IMR-90 (cell line): ENCODE measurements at regions not wholly inside any gene's neighbourhood (a gene's known extent, or its start where the extent isn't known, plus 50 kb on each side); places are given as distances from the start of the nearest gene placed in this dataset.

ENCODE experiments used
- ATAC-seq: fragments of 200-7000 bp; cut with Tn5 transposase; 2 replicates; pipeline ENCODE4 v1.9.1; 2020; ENCODE audit warnings: low read depth, mild to moderate bottlenecking, moderate library complexity
- BruUV-seq: library from RNA; stranded (reverse); fragments of 400-500 nt; replicated peaks from 2 replicates; lab custom pipeline; 2021; lab: Mats Ljungman, UMichigan
- CTCF ChIA-PET: fragments of 300-600 bp; formaldehyde crosslinking; extraction: SDS; loops from one replicate; lab custom pipeline; 2021; ENCODE audit warnings: antibody characterized with exemption; lab: Yijun Ruan, JAX
- POLR2A ChIA-PET: fragments of 300-600 bp; sonication (Branson Sonifier 250); formaldehyde crosslinking; loops from one replicate; lab custom pipeline; 2022; ENCODE audit warnings: antibody characterized with exemption; ENCODE audit not compliant: unreplicated experiment; lab: Charles Lee
- DNase-seq: peaks from one replicate; pipeline ENCODE4 v3.0.0; 2013
- H2AFZ ChIP-seq: replicated peaks from 2 replicates; pipeline ENCODE3; 2013; ENCODE audit warnings: low read length, mild to moderate bottlenecking; ENCODE audit not compliant: poor library complexity
- H2AK5ac ChIP-seq: 2 replicates; pipeline ENCODE4 v1.6.1; 2013; ENCODE audit warnings: low read depth, low read length, inconsistent platforms
- H2AK9ac ChIP-seq: replicated peaks from 2 replicates; pipeline ENCODE3; 2013; ENCODE audit warnings: mild to moderate bottlenecking, low read depth, low read length, moderate library complexity; ENCODE audit not compliant: poor library complexity
- H2BK120ac ChIP-seq: 2 replicates; pipeline ENCODE4 v1.6.1; 2013; ENCODE audit warnings: low read depth, low read length, inconsistent platforms
- H2BK15ac ChIP-seq: 3 replicates; pipeline ENCODE4 v1.6.1; 2013; ENCODE audit warnings: low read depth, low read length, inconsistent platforms
- H2BK20ac ChIP-seq: 2 replicates; pipeline ENCODE4 v1.6.1; 2013; ENCODE audit warnings: low read depth, mild to moderate bottlenecking, inconsistent platforms, low read length, moderate library complexity
- H2BK5ac ChIP-seq: 2 replicates; pipeline ENCODE4 v1.6.1; 2013; ENCODE audit warnings: mild to moderate bottlenecking, low read depth, low read length, inconsistent platforms; ENCODE audit not compliant: poor library complexity, severe bottlenecking
- H3K14ac ChIP-seq: replicated peaks from 2 replicates; pipeline ENCODE4 v1.6.1; 2013; ENCODE audit warnings: low read depth, low read length, inconsistent platforms
- H3K18ac ChIP-seq: 2 replicates; pipeline ENCODE4 v1.6.1; 2013; ENCODE audit warnings: low read depth, low read length, control low read depth
- H3K23ac ChIP-seq: 2 replicates; pipeline ENCODE4 v1.6.1; 2013; ENCODE audit warnings: low read depth, low read length, inconsistent platforms
- H3K27ac ChIP-seq: 2 replicates; pipeline ENCODE4 v1.5.1; 2013; ENCODE audit warnings: mild to moderate bottlenecking, control low read depth, low read length; ENCODE audit not compliant: insufficient read depth
- H3K27me3 ChIP-seq: 2 replicates; pipeline ENCODE4 v1.6.1; 2013; ENCODE audit warnings: low read length; ENCODE audit not compliant: control insufficient read depth, insufficient read depth
- H3K36me3 ChIP-seq: 2 replicates; pipeline ENCODE4 v1.6.1; 2013; ENCODE audit warnings: low read length, mixed read lengths; ENCODE audit not compliant: control insufficient read depth, insufficient read depth
- H3K4ac ChIP-seq: 2 replicates; pipeline ENCODE4 v1.6.1; 2013; ENCODE audit warnings: low read depth, low read length, inconsistent platforms
- H3K4me1 ChIP-seq: 2 replicates; pipeline ENCODE4 v1.6.1; 2013; ENCODE audit warnings: low read length, mixed read lengths; ENCODE audit not compliant: control insufficient read depth, insufficient read depth
- H3K4me2 ChIP-seq: 2 replicates; pipeline ENCODE4 v1.6.1; 2013; ENCODE audit warnings: low read depth, mild to moderate bottlenecking, control low read depth, low read length, moderate library complexity
- H3K4me3 ChIP-seq: 2 replicates; pipeline ENCODE4 v1.5.1; 2013; ENCODE audit warnings: low read depth, mild to moderate bottlenecking, control low read depth, low read length, moderate library complexity; ENCODE audit not compliant: insufficient read depth
- H3K56ac ChIP-seq: 2 replicates; pipeline ENCODE4 v1.6.1; 2013; ENCODE audit warnings: low read length, inconsistent platforms; ENCODE audit not compliant: insufficient read depth; ENCODE audit errors: extremely low read depth
- H3K79me1 ChIP-seq, 2 experiments: 2 replicates each; pipeline ENCODE4 v1.6.1; 2013; ENCODE audit warnings: low read length in 2 of 2, inconsistent platforms in 1 of 2, low read depth in 1 of 2
- H3K9ac ChIP-seq: 2 replicates; pipeline ENCODE4 v1.6.1; 2013; ENCODE audit warnings: low read depth, low read length, control low read depth
- H3K9me1 ChIP-seq: 2 replicates; pipeline ENCODE4 v1.6.1; 2013; ENCODE audit warnings: low read length, inconsistent platforms; ENCODE audit not compliant: insufficient read depth
- H3K9me3 ChIP-seq: 2 replicates; pipeline ENCODE4 v1.6.1; 2013; ENCODE audit warnings: low read length; ENCODE audit not compliant: control insufficient read depth, insufficient read depth
- H4K20me1 ChIP-seq: 2 replicates; pipeline ENCODE4 v1.6.1; 2013; ENCODE audit warnings: low read length, inconsistent platforms; ENCODE audit not compliant: insufficient read depth
- H4K5ac ChIP-seq: 2 replicates; pipeline ENCODE4 v1.6.1; 2013; ENCODE audit warnings: mild to moderate bottlenecking, low read depth, low read length, control low read depth
- H4K8ac ChIP-seq, 2 experiments: 2 replicates each; pipeline ENCODE4 v1.6.1; 2013; ENCODE audit warnings: low read depth in 2 of 2, low read length in 2 of 2, control low read depth in 1 of 2, inconsistent platforms in 1 of 2
- H4K91ac ChIP-seq: 2 replicates; pipeline ENCODE4 v1.6.1; 2013; ENCODE audit warnings: low read depth, low read length, inconsistent platforms; ENCODE audit not compliant: insufficient read depth
- BHLHE40 ChIP-seq: fragments of 150-350 bp; IDR thresholded peaks from 2 replicates; pipeline ENCODE4 v1.6.1; 2016; ENCODE audit warnings: mild to moderate bottlenecking, low read depth, low read length
- CHD1 ChIP-seq: IDR thresholded peaks from 2 replicates; pipeline ENCODE4 v1.6.1; 2012; ENCODE audit warnings: low read depth, low read length, improper control_type of control experiment
- CTCF ChIP-seq: conservative IDR thresholded peaks from 2 replicates; pipeline ENCODE4 v1.5.1; 2012; ENCODE audit warnings: mild to moderate bottlenecking, low read depth, low read length, improper control_type of control experiment
- ELK1 ChIP-seq: fragments of 150-350 bp; IDR thresholded peaks from 2 replicates; pipeline ENCODE4 v1.6.1; 2016; ENCODE audit warnings: low read depth, mild to moderate bottlenecking, low read length, moderate library complexity, borderline replicate concordance
- FOS ChIP-seq: fragments of 150-350 bp; IDR thresholded peaks from 2 replicates; pipeline ENCODE4 v1.6.1; 2016; ENCODE audit warnings: low read depth, low read length
- MAFK ChIP-seq: IDR thresholded peaks from 2 replicates; pipeline ENCODE4 v1.6.1; 2012; ENCODE audit warnings: low read depth, low read length, improper control_type of control experiment
- MAZ ChIP-seq: IDR thresholded peaks from 2 replicates; pipeline ENCODE4 v1.6.1; 2012; ENCODE audit warnings: low read depth, mild to moderate bottlenecking, low read length, improper control_type of control experiment, moderate library complexity, borderline replicate concordance
- MXI1 ChIP-seq: IDR thresholded peaks from 2 replicates; pipeline ENCODE4 v1.6.1; 2012; ENCODE audit warnings: low read depth, mild to moderate bottlenecking, low read length, moderate library complexity, borderline replicate concordance
- NFE2L2 ChIP-seq: fragments of 150-350 bp; IDR thresholded peaks from 2 replicates; pipeline ENCODE4 v1.6.1; 2016; ENCODE audit warnings: low read depth, mild to moderate bottlenecking, low read length
- POLR2A ChIP-seq: IDR thresholded peaks from 2 replicates; pipeline ENCODE4 v1.6.1; 2012; ENCODE audit warnings: mild to moderate bottlenecking, low read depth, low read length
- RAD21 ChIP-seq: IDR thresholded peaks from 2 replicates; pipeline ENCODE4 v1.6.1; 2012; ENCODE audit warnings: low read length, improper control_type of control experiment
- RCOR1 ChIP-seq: IDR thresholded peaks from 2 replicates; pipeline ENCODE4 v1.6.1; 2012; ENCODE audit warnings: mild to moderate bottlenecking, low read length, improper control_type of control experiment; ENCODE audit not compliant: insufficient replicate concordance
- RFX5 ChIP-seq: IDR thresholded peaks from 2 replicates; pipeline ENCODE4 v1.8.0; 2012; ENCODE audit warnings: low read depth, mild to moderate bottlenecking, low read length, moderate library complexity
- SMC3 ChIP-seq: fragments of 150-350 bp; IDR thresholded peaks from 2 replicates; pipeline ENCODE4 v1.6.1; 2016; ENCODE audit warnings: low read depth, mild to moderate bottlenecking, antibody characterized with exemption, low read length, moderate library complexity
- USF2 ChIP-seq: fragments of 150-350 bp; IDR thresholded peaks from 2 replicates; pipeline ENCODE4 v1.6.1; 2017; ENCODE audit warnings: mild to moderate bottlenecking, antibody characterized with exemption, low read length, low read depth
- WGBS, 2 experiments: methylation state at CpG; one replicate each; pipeline versions ENCODE4 v1.1.5 to v1.1.7; 2013; ENCODE audit warnings: missing lambda C conversion rate in 2 of 2; ENCODE audit not compliant: insufficient read length in 1 of 2; ENCODE audit errors: extremely low coverage in 2 of 2; 5-methylcytosine and 5-hydroxymethylcytosine counted together
- dilution Hi-C: fragments of 300-500 bp; cut with HindIII; formaldehyde crosslinking; loops from one replicate; pipeline ENCODE4 v1.14.3; 2018; ENCODE audit warnings: low sequenced_read_pairs; ENCODE audit not compliant: unreplicated experiment
- in situ Hi-C: fragments of 300-500 bp; cut with MboI; formaldehyde crosslinking; loops from 3 replicates; pipeline ENCODE4 v1.14.3; 2019; ENCODE audit warnings: low sequenced_read_pairs, inconsistent platforms, mixed read lengths
- intact Hi-C: fragments of 100-400 bp; cut with micrococcal nuclease; formaldehyde crosslinking; loops from 2 replicates; pipeline ENCODE4 v1.10.0; 2022

- Histone ChIP-seq H4K20me1 (no peaks in the 10 kb centered on the region), H3K18ac (no peak overlapping the region), H3K9ac (no peak overlapping the region), H4K8ac (no peak overlapping the region), H3K4me3 (no peak overlapping the region), H3K36me3 (no peaks in the 10 kb centered on the region), H3K9me1 (no peaks in the 10 kb centered on the region), H3K23ac (no peak overlapping the region), H2AK5ac (no peak overlapping the region), H4K5ac (no peak overlapping the region), H3K27ac (no peak overlapping the region), H2BK120ac (no peak overlapping the region), H2BK15ac (no peak overlapping the region), H3K56ac (no peak overlapping the region), H3K9me3 (no peaks in the 10 kb centered on the region), H2AFZ (no peak overlapping the region), H2BK20ac (no peak overlapping the region), H3K79me1 (no peaks in the 10 kb centered on the region), H3K27me3 (no peaks in the 10 kb centered on the region), H3K14ac (no peak overlapping the region), H3K4me2 (no peak overlapping the region), H3K4me1 (no peaks in the 10 kb centered on the region), H4K91ac (no peak overlapping the region), H2AK9ac (no peak overlapping the region), H2BK5ac (no peak overlapping the region), H3K4ac (no peak overlapping the region)
- in situ Hi-C loops, result no loop called here
- no peak for ATAC-seq
- no peak for TF ChIP-seq MAZ
- TF ChIP-seq RAD21, result no peak
- TF ChIP-seq BHLHE40, result no peak
- no peak for TF ChIP-seq POLR2A
- no peak for TF ChIP-seq CTCF
- TF ChIP-seq SMC3, result no peak
- TF ChIP-seq USF2, result no peak
- TF ChIP-seq NFE2L2, result no peak
- TF ChIP-seq CHD1, result no peak
- no peak for TF ChIP-seq RCOR1
- no peak for TF ChIP-seq RFX5
- no peak for TF ChIP-seq FOS
- TF ChIP-seq MXI1, result no peak
- TF ChIP-seq ELK1, result no peak
- no peak for TF ChIP-seq MAFK
- dilution Hi-C loops, result no loop called here
- no TSS peak for BruUV-seq
- WGBS, 2 experiments, result no CpG with 5 or more reads among the region's 6 CpGs
- POLR2A ChIA-PET, result no interaction called here
- CTCF ChIA-PET, result no interaction called here
- no peak for DNase-seq
- intact Hi-C loops, result no loop called here
Observed at GRCh38 chr9:3012245-3012644, 168.3 kb upstream of the PUM3 start.
